Fibroblast of villous mesenchyme (primary cell): ENCODE measurements at regions not wholly inside any gene's neighbourhood (a gene's known extent, or its start where the extent isn't known, plus 50 kb on each side); places are given as distances from the start of the nearest gene placed in this dataset.

Source experiments
- DNase-seq: peaks from one replicate; pipeline ENCODE4 v3.0.0-alpha.2; 2010; ENCODE audit warnings: low read depth
- H3K4me3 ChIP-seq: 2 replicates; pipeline ENCODE4 v1.5.1; 2011; ENCODE audit warnings: low read depth, mild to moderate bottlenecking, low read length
- TF ChIP-seq, protein P1 (sequence below): IDR thresholded peaks from 2 replicates; pipeline ENCODE4 v1.5.1; 2012; ENCODE audit warnings: low read depth, mild to moderate bottlenecking, low read length; ENCODE audit not compliant: insufficient read depth

DNA sequence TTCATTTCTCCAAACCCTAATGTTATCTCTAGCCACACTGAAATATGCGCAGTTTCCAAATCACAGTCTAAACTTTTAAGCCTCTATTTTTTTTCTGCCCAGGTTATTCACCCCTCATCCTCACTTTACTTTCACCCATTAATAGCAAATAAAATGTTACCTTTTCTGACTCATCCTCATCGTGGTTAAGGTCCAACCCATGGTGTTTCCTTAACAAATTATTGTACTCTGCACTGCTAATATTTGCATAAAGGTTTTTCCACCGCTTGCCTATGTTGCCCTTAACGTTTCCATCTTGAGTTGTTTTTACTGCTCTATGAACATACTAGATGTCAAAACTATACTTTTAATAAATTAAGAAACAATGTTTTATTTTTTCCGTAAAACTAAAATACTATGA lies 780.9 kb upstream of the KLHL1 start:
- H3K4me3 ChIP-seq = no peak overlapping the region
- DNase-seq = no peak
- TF ChIP-seq, protein P1, sequence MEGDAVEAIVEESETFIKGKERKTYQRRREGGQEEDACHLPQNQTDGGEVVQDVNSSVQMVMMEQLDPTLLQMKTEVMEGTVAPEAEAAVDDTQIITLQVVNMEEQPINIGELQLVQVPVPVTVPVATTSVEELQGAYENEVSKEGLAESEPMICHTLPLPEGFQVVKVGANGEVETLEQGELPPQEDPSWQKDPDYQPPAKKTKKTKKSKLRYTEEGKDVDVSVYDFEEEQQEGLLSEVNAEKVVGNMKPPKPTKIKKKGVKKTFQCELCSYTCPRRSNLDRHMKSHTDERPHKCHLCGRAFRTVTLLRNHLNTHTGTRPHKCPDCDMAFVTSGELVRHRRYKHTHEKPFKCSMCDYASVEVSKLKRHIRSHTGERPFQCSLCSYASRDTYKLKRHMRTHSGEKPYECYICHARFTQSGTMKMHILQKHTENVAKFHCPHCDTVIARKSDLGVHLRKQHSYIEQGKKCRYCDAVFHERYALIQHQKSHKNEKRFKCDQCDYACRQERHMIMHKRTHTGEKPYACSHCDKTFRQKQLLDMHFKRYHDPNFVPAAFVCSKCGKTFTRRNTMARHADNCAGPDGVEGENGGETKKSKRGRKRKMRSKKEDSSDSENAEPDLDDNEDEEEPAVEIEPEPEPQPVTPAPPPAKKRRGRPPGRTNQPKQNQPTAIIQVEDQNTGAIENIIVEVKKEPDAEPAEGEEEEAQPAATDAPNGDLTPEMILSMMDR = no peak

DNA sequence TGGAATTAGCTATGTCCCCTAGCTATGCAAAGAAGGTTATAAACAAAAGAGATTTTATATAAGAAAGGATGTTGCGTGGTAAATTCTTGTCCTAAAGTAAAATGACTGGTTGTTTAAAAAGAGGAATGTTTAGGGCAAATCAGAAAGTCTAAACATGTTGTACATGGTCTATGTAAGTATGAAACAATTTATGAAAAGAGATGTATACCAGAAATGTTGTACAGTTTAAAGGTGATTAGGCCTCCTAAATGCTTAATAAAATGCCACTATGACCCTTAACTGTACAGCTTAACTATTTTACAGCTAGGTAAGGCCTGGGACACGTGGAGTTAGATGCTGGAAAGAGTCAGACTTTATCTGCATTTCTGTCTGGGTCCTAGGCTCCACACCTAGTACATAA lies 775.9 kb upstream of the KLHL1 start:
- H3K4me3 ChIP-seq = no peak overlapping the region
- TF ChIP-seq, protein P1 = no peak
- no peak for DNase-seq

DNA sequence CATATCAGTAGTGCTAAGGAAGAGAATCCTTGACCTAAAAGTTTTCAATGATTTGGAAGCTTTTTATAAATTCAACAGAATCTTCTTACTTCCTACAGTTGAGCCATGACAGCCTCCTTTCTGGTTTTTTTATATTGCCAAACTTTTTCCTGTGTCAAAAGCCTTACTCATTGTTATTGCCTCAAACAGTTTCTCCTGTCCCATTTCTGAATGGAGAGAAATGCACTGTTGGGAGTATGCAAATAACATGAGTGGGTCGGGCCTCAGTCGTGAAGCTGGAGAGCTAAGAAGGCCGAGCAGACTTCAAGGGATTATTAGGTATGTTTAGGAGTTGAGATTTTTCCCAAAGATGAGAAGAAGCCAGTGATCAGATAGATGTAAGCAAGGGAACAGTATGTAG lies 766.4 kb upstream of the KLHL1 start:
- H3K4me3 ChIP-seq = no peak overlapping the region
- no peak for DNase-seq
- TF ChIP-seq, protein P1 = no peak

DNA sequence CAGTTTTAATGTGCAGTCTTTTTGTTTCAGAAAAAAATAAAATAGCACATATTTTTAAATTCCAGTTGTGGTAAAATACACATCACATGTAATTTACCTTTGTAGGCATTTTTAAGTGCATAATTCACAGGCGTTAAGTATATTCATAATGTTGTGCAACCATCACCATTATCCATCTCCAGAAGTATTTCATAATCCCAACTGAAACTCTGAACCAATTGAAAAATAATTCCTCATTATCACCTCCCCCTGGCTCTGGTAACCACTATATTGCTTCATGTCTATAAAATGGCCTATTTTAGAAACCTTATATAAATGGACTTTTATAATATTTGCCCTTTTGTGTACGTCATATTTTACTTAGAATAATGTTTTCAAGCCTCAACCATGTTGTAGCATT lies 756.5 kb upstream of the KLHL1 start:
- no peak for DNase-seq
- TF ChIP-seq, protein P1 = no peak
- no peak overlapping the region for H3K4me3 ChIP-seq

DNA sequence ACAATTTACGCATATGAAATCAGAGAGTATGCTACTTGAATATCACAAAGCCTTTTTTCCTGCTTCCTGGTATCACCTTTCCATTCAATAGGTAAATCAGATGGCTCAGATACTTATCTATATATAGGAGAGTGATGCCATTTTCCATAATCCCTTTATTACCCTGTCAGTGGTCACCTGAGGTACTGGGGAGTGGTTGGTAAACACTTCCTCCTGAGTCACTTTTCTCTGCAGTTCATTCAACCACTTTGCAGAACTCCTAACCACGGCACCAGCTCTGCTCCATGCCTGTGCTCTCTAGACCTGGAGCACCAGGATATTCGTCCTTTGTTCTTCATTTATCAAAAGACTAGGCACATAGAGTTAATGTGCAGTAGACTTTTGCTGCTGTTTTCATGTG lies 748.5 kb upstream of the KLHL1 start:
- H3K4me3 ChIP-seq = no peak overlapping the region
- no peak for DNase-seq
- TF ChIP-seq, protein P1 = no peak

DNA sequence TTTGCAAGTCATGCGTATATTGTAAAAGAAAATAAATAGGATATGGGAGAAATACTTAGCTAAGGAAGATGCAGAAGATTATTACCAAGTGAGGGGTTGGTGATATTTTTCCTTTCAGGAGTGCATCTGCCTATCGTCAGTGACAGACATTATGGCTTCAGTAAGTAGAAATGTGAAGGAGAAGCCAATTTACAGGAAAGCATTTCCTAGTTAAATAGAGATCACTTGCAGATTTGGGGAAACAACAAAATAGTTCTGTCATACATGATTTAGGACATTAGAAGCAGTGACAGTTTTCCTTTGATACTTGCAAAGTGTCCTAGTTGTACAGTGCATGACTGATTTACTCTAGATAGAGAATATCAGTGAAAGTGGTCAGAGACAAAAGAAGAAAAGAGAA lies 747.8 kb upstream of the KLHL1 start:
- TF ChIP-seq, protein P1 = no peak
- H3K4me3 ChIP-seq = no peak overlapping the region
- DNase-seq = no peak

DNA sequence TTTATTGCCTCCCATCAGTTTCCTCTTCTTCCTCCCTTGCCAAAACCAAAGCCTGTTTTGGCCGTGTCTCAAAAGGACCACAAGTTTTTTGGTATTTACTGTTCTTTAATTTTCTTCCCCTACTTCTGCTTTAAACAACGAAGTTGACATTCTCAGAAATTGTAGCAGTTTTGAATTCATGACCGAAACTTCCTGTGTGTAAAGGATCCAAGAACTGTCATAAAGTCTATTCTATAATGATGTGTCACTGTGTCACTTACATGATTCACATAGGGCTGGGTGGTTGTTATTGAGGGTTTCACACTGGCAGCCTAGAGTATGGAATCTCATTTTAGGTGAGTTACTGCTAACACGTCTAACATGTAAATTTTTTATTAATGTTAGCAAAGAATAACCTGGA lies 741.0 kb upstream of the KLHL1 start:
- DNase-seq = no peak
- no peak overlapping the region for H3K4me3 ChIP-seq
- TF ChIP-seq, protein P1 = no peak
